ENCODE measurements at regions not wholly inside any gene's neighbourhood (a gene's known extent, or its start where the extent isn't known, plus 50 kb on each side); places are given as distances from the start of the nearest gene placed in this dataset.
"Not testable (repeated sequence)": the region's sequence is repeated elsewhere in the genome, so short reads cannot be mapped to it uniquely, and the experiment has no call there.

DNA sequence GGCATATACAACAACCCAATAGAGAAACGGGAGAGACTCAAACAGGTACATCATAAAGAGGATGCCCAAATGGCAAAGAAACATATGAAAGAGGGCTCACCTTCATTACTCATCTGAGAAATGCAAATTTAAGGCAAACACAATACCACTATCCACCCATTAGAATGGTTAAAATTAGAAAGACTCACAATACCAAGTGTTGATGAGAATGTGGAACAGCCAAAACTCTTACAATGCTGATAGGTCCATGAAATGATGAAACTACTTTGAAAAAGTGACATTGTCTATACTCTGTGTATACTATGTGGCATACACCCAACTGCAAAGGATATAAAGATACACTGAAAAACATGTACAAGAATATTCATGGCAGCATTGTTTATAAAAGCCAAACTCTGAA lies 96.2 kb upstream of the TSHZ3 start:
- DNase-seq (ENCODE audit: low read depth, low spot score) = no peak

GRCh38 chr19:31448221-31448657 lies 99.0 kb upstream of the TSHZ3 start:
- DNase-seq (ENCODE audit: low read depth, low spot score) = no peak

DNA sequence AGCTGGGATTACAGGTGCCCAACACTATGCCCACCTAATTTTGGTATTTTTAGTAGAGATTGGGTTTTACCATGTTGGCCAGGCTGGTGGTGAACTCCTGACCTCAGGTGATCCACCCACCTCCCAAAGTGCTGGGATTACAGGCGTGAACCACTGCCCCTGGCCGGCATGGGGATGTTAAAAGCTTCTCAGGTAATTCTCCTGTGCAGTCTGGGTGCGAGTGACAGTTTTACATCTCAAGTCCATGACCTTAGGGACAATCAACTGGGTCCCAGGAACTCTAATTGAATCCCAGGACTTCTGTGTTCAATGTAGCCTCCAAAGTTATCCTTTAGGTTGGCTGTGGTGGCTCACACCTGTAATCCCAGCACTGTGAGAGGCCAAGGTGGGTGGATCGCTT lies 100.1 kb upstream of the TSHZ3 start:
- no peak for DNase-seq (ENCODE audit: low read depth, low spot score)

DNA sequence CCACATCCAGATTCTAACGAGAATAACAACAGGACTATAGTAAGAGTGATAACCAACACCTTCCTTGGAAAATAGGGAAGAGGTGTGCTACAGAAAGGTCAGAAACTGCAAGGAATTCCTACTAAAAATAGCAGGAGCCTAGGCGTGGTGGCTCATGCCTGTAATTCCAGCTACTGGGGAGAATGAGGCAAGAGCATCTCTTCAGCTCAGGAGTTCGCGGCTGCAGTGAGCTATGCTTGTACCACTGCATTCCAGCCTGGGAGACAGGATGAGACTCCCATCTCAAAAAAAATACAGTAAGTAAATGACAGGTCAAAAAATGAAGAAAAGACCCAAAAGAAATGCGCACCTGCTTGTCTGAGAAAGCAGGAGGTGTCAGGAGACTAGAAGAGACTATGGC lies 101.5 kb upstream of the TSHZ3 start:
- no peak for DNase-seq (ENCODE audit: low read depth, low spot score)

- no peak for DNase-seq (ENCODE audit: low read depth, low spot score)
Measured at GRCh38 chr19:31451686-31452330, 102.6 kb upstream of the TSHZ3 start.

GRCh38 chr19:31459430-31459829 lies 110.2 kb upstream of the TSHZ3 start:
- DNase-seq (ENCODE audit: low read depth, low spot score) = no peak

DNA sequence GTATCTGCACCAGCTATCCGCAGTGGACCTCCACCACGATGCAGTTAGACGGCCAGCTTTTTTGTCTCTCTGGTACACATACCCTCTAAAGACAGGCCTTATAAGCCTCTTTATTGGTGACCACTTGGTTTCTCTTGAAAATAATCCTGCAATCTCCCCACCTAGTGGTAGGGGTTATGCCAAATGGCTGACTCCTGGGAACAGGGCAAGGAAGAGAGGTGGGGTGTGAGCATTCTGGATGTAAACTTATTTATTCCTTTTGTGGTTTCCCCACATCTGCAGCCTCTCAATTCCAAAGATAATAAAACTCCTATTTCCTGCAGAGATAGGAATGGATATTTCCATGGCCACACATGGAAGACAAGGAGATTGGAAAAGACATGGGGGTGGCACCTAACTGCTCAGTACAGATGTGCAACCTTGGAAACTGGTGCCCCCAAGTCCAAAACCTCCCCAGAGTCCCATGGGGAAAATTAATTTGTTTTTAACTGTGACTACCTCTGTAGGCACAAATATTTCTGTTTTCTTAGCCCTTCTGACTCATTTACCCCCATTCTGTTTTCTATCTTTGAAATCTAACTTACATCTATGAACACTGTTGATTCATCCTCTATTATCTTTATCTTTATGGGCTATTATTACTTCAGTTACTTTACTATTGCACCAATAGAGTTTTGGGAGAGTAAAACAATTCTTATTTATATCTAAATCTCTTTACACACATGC lies 112.7 kb upstream of the TSHZ3 start:
- no peak for DNase-seq (ENCODE audit: low read depth, low spot score)

DNA sequence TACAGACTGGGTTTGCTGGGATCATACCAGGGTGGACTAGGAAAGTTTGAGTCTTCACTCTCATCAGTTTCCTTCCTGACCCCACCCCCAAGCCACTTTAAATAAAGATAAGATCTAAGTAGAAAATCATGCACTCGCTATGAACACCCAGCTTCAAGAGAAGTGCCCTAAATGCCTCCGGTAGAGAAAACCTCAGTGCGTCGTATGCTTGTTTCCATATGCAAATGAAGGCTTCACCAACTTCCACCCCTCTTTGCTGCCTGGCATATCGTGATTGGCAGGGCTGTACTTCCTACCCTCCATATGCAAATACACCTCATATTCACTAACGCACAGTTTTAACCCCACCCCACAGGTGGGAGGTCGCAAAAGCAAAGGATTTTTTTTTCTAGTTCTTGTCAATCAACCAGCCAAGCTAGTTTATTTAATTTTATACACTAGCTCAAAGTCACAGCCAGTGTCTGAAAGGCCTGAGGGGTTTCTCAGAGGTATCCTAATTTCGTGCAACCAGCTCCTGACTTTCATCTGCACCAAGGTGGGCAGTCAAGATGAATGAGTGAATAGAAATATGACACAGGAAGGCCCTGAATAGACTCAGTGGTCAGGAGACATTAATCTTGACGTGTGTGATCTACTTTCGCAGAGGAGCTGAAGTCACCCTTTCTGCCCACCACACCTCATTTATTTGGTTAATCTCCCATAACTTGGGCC lies 121.1 kb upstream of the TSHZ3 start:
- no peak for DNase-seq (ENCODE audit: low read depth, low spot score)

GRCh38 chr19:31470952-31471351 lies 121.7 kb upstream of the TSHZ3 start:
- DNase-seq (ENCODE audit: low read depth, low spot score) = no peak

- DNase-seq (ENCODE audit: low read depth, low spot score) = no peak
Measured at GRCh38 chr19:31478241-31478640, 129.0 kb upstream of the TSHZ3 start.

DNA sequence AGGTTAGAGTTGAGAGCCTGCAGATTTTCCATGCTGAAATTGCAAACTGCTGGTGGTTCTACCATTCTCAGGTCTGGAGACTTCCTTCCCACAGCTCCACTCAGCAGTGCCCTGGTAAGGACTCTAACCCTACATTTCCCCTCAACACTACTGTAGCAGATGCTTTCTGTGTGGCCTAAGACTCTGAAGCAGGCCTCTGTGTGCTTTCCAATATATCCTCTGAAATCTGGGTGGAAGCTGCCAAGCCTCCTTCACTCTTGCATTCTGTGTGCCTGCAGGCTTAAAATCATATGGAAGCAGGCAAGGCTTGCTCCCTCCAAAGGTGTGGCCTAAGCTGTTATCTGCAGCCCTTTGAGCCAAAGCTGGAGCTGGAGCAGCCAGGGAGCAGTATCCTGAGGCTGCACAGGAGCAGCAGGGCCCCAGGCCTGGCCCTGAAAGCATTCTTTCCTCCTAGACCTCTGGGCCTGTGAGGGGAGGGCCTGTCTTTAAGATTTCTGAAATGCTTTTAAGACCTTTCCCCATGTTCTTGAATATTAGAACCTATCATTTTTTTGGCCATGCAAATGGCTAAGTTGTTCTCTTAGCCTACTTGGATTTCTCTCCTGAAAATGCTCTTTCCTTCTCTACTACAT lies 134.1 kb upstream of the TSHZ3 start:
- no peak for DNase-seq (ENCODE audit: low read depth, low spot score)

DNA sequence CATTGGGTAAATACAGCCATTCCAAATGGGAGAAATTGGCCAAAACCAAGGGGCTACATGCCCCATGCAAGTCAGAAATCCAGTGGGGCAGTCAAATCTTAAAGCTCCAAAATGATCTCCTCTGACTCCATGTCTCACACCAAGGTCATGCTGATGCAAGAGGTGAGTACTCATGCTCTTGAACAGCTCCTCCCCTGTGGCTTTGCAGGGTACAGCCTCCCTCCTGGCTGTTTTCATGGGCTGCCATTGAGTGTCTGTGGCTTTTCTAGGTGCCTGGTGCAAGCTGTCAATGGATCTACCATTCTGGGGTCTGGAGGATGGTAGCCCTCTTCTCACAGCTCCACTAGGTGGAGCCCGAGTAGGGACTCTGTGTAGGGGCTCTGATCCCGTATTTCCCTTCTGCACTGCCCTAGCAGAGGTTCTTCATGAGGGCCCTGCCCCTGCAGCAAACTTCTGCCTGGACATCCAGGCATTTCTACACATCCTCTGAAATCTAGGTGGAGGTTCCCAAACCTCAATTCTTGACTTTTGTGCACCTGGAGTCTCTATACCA lies 135.7 kb upstream of the TSHZ3 start:
- not testable (repeated sequence) for DNase-seq (ENCODE audit: low read depth, low spot score)

DNA sequence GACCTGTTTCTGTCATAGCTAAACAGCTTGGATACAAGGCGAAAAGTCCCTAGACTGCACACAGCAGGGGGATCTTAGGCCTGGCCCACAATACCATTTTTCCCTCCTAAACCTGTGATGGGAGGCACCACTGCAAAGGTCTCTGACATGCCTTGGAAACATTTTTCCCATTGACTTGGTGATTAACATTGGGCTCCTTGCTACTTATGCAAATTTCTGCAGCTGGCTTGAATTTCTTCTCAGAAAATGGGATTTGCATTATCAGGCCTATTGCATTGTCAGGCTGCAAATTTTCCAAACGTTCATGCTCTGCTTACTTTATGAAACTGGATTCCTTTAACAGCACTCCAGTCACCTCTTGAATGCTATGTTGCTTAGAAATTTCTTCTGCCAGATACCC lies 136.2 kb upstream of the TSHZ3 start:
- DNase-seq (ENCODE audit: low read depth, low spot score) = no peak

GRCh38 chr19:31491242-31491641 lies 142.0 kb upstream of the TSHZ3 start:
- no peak for DNase-seq (ENCODE audit: low read depth, low spot score)

DNA sequence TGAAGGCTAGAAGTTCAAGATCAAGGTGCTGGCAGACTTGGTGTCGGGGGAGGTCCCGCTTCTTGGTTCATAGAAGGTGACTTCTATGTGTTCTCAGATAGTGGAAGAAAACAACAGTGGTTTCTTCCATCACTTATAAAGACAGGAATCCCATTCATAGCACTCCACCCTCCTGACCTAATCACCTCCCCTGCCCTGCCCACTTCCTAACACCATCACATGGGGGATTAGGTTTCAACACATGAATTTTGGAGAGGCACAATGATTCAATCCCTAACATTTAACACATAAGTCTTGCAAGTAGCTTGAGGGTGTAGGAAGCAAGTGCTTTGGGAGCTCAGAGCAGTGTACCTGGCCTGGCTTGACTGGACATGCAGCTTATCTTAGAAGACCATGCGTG lies 142.8 kb upstream of the TSHZ3 start:
- no peak for DNase-seq (ENCODE audit: low read depth, low spot score)

- DNase-seq (ENCODE audit: low read depth, low spot score) = no peak
Measured at GRCh38 chr19:31496076-31496475, 146.8 kb upstream of the TSHZ3 start.

DNA sequence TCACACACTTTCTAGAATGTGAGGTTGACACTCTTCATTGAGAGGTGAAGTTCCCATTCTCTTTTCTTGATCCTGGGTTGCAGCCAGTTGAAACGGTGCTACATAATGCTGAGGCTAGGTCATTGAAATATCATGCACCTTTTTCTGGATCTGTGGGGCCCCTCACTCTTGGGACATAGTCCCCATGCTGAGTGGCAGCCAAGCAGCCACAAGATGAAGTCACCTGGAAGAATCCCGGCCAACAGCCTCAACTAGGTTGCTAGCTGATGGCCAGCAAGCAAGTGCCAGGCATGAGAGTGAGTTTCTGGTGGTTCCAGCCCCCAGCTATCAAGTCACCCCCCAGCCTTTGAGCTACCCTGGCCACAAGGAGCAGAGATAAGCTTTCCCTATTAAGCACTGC lies 148.5 kb upstream of the TSHZ3 start:
- no peak for DNase-seq (ENCODE audit: low read depth, low spot score)

DNA sequence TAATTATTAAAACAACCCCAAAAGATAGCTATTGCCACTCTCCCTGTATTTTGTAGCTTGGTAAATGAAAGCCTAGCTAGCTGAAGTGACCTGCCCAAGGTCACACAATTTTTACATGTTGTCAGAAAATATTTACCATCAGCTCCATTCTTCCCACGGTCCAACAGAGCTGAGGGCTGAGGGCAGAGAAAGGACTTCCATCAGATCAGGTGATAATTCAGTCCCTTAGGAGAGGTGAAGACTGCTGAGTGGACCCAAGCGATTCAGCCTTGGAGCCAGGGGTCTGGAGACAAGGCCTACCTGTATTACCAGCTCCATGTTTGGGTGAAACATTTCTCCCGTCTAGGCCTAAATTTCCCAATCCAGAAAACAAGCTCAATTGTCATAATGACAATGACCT lies 149.5 kb upstream of the TSHZ3 start:
- DNase-seq (ENCODE audit: low read depth, low spot score) = no peak

DNA sequence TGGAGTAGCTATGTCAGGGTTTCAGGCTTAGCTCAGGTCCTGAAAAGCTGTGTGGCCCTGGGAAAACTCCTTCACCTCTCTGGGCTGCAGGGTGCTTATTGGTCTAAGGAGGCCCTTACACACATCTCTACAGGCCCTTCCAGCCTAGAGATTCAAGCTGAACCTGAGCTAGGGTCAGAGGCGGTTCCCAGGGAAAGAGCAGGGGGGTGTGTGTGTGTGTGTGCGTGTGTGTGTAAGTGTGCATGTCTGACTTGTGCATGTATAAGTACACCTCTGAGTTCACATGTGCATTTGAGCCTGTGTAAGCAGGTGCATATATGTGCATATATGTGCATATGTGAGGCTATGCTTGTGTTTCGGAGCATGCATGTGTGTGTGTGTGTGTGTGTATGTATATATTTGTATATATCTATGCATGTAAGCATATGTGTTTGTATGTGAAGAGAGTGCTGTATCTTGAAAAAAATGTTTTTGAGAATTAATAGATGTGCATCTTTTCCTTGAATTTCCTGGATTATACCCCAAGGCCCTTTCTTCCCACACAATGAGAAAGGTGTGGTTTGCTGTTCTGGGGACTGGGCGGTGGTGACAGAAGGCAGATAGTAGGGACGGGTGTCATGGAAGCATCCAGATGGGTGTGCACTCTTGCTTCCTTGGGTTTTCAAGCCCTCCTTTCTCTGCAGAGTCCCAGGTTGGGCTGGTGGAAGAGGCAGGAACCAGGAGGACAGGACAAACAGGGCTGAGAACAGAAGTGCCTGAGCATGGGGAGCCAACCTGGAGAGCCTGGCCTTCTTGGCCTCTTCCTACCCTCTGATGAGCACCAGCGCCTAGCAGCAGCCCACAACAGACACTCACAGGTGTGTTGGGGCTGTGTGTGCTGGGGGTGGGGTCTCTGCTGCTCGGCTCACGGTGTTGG lies 150.3 kb upstream of the TSHZ3 start:
- no peak for DNase-seq (ENCODE audit: low read depth, low spot score)

DNA sequence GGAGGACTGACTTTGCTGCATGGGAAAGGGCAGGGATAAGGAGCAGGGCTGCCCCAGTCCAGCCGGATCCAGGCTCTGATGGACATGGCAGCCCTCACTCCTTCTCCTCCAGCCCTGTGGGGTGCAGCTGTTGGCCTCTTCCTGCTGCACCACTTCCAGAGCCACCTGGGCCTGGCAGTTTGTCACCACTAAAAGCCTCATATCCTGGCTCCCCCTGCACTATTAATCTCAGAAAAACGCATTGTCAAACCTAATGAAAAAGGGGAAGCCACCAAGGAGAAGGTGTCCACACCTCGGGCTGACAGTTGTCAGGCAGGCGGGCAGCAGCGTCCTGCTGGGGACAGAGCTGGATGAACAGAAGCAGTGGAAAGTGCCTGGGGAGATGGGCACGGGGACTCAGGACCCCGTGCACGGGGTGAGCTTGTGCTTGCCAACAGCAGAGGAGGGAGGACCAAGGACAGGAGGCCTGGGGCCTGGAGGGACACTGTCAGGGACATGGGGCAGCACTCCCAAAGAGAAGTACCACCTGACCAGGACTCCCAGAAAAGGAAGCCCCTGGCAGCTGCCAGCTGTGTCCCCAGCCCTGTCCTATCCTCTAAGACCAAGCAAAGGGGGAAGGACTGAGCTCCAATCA lies 151.1 kb upstream of the TSHZ3 start:
- no peak for DNase-seq (ENCODE audit: low read depth, low spot score)

Measured in pulmonary artery endothelial cell (primary cell).